HG03565 (cell line): ENCODE measurements at regions not wholly inside any gene's neighbourhood (a gene's known extent, or its start where the extent isn't known, plus 50 kb on each side); places are given as distances from the start of the nearest gene placed in this dataset.
"Not testable (repeated sequence)": the region's sequence is repeated elsewhere in the genome, so short reads cannot be mapped to it uniquely, and the experiment has no call there.

ENCODE experiments used
- ATAC-seq: cut with Tn5 transposase; IDR thresholded peaks from one replicate; pipeline ENCODE4 v1.9.1; 2021; ENCODE audit warnings: mild to moderate bottlenecking, moderate library complexity; ENCODE audit not compliant: unreplicated experiment

GRCh38 chr2:186947516-186947915, 98.5 kb upstream of the ZSWIM2 start:
- no peak for ATAC-seq

GRCh38 chr2:186946896-186947467, 98.0 kb upstream of the ZSWIM2 start:
- ATAC-seq, result no peak

- no peak for ATAC-seq
Measured at GRCh38 chr2:186941853-186942252, 92.9 kb upstream of the ZSWIM2 start.

GRCh38 chr2:186940463-186940862, 91.5 kb upstream of the ZSWIM2 start:
- no peak for ATAC-seq

GRCh38 chr2:186934420-186934819, 85.5 kb upstream of the ZSWIM2 start:
- no peak for ATAC-seq

GRCh38 chr2:186927867-186928191, 78.9 kb upstream of the ZSWIM2 start:
- no peak for ATAC-seq

GRCh38 chr2:186927185-186927866, 78.4 kb upstream of the ZSWIM2 start:
- no peak for ATAC-seq

GRCh38 chr2:186925514-186925913, 76.5 kb upstream of the ZSWIM2 start:
- no peak for ATAC-seq

- ATAC-seq, result not testable (repeated sequence)
Measured at GRCh38 chr2:186922316-186922715, 73.3 kb upstream of the ZSWIM2 start.

- no peak for ATAC-seq
Measured at GRCh38 chr2:186919296-186919695, 70.3 kb upstream of the ZSWIM2 start.

GRCh38 chr2:186918495-186918894, 69.5 kb upstream of the ZSWIM2 start:
- ATAC-seq, result no peak

GRCh38 chr2:186917866-186918265, 68.9 kb upstream of the ZSWIM2 start:
- ATAC-seq, result no peak

- ATAC-seq, result peak; percentile 99
Measured at GRCh38 chr2:186913870-186914269, 64.9 kb upstream of the ZSWIM2 start.

GRCh38 chr2:186912979-186913378, 64.0 kb upstream of the ZSWIM2 start:
- ATAC-seq, result no peak

- no peak for ATAC-seq
Measured at GRCh38 chr2:186911551-186912085, 62.6 kb upstream of the ZSWIM2 start.

- ATAC-seq, result no peak
Measured at GRCh38 chr2:186910996-186911395, 62.0 kb upstream of the ZSWIM2 start.

- no peak for ATAC-seq
Measured at GRCh38 chr2:186909095-186909494, 60.1 kb upstream of the ZSWIM2 start.

GRCh38 chr2:186907897-186908296, 58.9 kb upstream of the ZSWIM2 start:
- ATAC-seq, result no peak

- ATAC-seq, result no peak
Measured at GRCh38 chr2:186903216-186903615, 54.2 kb upstream of the ZSWIM2 start.
